KOPT-K1 (cell line): ENCODE measurements at regions not wholly inside any gene's neighbourhood (a gene's known extent, or its start where the extent isn't known, plus 50 kb on each side); places are given as distances from the start of the nearest gene placed in this dataset.

Source experiments
- H3K27ac ChIP-seq: fragments of 200-600 bp; sonication (generic); 2 replicates; pipeline ENCODE4 v1.5.1; 2016; ENCODE audit warnings: antibody characterized with exemption, mild to moderate bottlenecking, low read depth, low read length; ENCODE audit not compliant: poor library complexity, severe bottlenecking
- H3K36me3 ChIP-seq: fragments of 200-600 bp; sonication (generic); 2 replicates; pipeline ENCODE4 v1.5.1; 2017; ENCODE audit warnings: antibody characterized with exemption, mild to moderate bottlenecking, low read length, moderate library complexity; ENCODE audit not compliant: insufficient read depth
- H3K9me3 ChIP-seq: fragments of 200-600 bp; sonication (generic); 2 replicates; pipeline ENCODE4 v1.5.1; 2017; ENCODE audit warnings: antibody characterized with exemption, low read length, mild to moderate bottlenecking; ENCODE audit not compliant: insufficient read depth, poor library complexity, severe bottlenecking

DNA sequence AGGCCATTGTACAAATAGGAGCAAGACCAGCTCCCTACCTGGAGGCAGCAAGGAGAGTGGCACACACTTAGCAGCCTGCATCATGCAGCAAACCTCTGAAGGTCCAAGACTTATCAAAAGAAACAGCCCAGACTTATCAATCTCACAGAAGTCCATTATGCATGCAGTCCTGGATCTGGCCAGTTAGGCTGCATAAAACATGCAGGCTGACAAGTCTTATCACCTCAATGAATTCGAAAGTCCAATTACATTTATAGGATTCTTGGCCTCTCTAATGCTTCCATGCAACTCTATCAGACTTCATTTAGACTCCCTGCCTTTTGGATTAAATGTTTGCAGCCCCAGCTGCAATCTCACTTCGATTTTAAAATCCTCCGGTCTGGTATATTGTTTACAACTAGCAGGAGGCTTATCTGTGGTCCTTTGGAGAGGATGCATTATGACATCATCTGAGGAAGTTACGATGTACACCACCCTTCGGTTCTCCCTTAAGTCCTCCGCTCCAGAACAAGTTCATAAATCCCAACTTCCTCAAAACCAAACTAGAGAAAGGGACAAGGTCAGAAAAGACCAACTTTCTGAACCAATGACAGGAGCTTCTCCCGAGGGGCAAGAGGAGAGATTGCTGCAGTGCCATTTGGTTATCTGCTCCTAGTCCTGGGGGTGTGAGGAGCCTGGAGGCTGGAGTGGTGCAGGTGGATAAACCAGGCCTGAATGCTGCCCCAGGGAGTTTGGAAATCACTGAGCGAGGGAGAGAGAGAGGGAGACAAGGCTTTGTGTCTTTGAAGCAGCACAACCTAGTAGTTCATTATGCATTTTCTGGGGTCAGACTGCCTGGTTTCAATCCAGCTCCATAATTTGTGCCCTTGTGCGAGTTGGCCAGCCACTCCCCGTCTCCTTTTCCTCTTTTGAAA lies 313.9 kb downstream of the TLE1 start:
- H3K36me3 ChIP-seq: no peaks in the 10 kb centered on the region
- no peaks in the 10 kb centered on the region for H3K9me3 ChIP-seq
- no peak overlapping the region for H3K27ac ChIP-seq

DNA sequence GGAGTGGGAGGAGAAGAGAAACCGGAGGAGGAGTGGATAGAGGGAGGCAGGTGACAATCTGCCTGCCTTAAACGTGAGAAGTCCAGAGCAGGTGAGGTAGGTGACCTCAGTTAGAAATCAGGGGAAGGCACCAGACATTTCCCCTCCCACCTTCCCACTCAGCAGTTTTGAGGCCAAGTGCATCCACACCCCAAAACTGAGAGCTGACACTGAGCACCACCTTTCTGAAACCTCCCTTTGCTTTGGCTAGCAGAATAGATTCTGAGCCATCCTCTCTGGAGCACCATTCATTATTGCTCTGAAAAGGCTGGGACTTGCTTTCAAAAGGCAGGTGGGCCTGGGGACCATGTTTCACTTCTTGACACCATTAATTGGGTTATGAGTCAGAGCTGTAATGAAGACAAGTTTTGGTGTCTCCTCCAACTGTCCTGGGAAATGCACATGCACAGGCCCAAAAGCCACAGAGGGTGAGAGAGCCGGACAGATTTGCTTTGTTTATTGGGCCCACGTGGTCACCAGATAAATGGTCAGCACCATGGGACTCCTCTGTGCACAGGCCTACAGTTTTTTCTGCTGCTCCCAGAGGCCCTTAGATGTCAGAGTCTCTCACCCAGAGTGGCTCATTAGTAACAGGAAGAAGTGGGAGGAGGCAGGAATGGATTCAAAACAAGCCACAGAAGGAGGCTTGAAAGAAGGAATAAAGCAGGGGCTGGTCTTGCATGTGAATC lies 314.7 kb downstream of the TLE1 start:
- Histone ChIP-seq H3K9me3 (no peaks in the 10 kb centered on the region), H3K36me3 (no peaks in the 10 kb centered on the region), H3K27ac (no peak overlapping the region)

DNA sequence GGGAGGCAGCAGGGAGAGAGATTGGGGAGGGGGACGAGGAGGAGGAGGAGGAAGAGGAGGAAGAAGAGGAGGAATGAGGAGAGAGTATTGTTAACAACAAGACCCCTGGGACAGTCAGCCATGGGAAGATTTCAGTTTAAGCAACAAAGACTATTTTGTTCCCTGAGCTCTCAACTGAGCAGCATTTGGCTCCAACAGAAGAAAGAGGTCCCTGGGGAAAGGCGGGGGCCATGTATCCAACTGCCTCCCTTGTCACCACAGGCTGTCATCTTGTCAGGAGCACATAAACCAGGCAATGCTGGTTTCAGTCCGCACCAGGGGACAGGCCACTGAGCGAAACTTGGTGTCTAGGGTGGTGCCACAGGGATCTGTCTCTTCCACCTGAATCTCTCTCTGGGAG lies 316.1 kb downstream of the TLE1 start:
- H3K36me3 ChIP-seq: no peaks in the 10 kb centered on the region
- no peak overlapping the region for H3K27ac ChIP-seq

DNA sequence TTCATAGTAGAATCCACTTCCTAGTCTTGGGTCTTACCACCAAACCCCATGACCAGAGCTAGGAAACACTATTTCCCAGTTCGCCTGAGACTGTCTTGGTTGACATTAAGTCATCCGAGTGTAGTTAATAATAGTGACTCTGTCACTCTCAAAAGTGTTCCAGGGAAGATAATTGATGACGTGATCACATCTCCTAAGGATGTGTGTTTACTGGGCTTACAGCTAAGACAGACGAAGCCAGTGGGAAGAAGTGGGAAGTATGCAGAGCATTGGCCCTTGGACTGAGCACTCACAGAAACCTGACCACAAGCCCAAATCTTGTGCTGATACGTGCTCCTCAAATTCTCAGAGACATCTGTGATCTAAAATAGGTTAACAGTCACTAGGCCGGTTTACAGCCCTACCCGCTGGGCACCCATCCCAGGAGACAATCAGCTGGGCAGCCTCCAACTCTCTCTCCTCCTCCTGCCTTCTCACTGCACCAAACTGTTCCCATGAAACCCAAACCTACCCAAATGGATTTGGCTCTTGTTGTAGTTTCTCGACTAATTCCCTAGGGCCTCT lies 316.6 kb downstream of the TLE1 start:
- no peak overlapping the region for H3K27ac ChIP-seq
- no peaks in the 10 kb centered on the region for H3K36me3 ChIP-seq
- H3K9me3 ChIP-seq: no peaks in the 10 kb centered on the region

More for the DNA sequence above, 316.1 kb downstream of the TLE1 start:
- H3K9me3 ChIP-seq: no peaks in the 10 kb centered on the region

DNA sequence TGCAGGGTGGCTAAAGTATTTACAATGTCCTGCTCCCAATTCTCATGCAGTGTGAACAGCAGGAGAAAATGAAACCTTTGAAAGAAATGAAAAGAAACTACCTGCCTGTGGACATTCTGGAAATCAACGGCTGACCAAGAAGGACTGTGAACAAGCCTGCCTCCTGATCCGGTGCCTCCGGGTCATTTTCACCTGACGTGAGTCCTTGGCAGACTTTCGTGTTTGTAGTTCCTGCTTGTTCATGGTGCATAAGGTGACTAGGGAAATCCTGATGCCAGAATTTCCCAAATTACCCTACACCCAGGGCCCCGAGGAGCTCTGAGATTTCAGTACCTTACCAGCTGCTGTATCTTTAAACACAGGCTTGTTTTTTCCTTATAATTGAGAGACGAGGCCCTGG lies 317.5 kb downstream of the TLE1 start:
- Histone ChIP-seq H3K36me3 (no peaks in the 10 kb centered on the region), H3K9me3 (no peaks in the 10 kb centered on the region), H3K27ac (no peak overlapping the region)

DNA sequence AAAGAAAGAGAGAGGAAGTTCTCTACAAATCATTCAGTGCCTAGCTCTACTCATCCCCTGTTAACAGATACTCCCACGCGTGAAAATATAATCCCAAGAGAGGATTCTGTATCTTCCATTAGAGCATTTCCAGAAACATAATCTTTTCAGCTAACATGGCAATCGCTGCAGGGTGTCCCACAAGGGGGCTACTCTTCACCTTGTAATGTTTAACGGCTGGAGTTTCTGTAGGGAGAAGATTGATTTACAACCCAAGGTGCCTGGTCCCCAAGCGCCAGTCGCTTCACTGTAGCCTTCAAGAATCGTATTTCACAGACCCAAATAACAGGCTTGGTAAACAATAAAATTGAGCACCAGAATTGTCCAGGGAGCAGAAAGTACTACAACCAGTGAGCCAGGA lies 318.7 kb downstream of the TLE1 start:
- no peak overlapping the region for H3K27ac ChIP-seq
- H3K9me3 ChIP-seq: no peaks in the 10 kb centered on the region
- H3K36me3 ChIP-seq: no peaks in the 10 kb centered on the region

DNA sequence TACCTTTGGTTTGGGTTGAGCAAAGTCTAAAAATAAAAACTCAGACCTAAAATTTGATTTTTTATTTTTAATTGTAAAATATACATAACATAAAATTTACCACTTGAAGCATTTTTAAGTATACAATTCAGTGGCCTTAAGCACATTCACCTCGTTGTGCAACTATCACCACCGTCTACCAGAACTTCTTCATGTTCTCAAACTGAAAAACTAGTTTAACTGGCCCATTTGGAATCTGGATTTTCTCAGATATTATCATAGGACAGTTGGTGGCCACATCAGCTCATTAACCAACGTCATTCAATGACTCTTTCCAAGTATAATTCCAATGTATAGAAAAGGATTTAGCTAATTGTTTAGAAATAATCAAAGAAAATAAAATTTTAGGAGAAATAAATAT lies 319.3 kb downstream of the TLE1 start:
- Histone ChIP-seq H3K36me3 (no peaks in the 10 kb centered on the region), H3K9me3 (no peaks in the 10 kb centered on the region), H3K27ac (no peak overlapping the region)

DNA sequence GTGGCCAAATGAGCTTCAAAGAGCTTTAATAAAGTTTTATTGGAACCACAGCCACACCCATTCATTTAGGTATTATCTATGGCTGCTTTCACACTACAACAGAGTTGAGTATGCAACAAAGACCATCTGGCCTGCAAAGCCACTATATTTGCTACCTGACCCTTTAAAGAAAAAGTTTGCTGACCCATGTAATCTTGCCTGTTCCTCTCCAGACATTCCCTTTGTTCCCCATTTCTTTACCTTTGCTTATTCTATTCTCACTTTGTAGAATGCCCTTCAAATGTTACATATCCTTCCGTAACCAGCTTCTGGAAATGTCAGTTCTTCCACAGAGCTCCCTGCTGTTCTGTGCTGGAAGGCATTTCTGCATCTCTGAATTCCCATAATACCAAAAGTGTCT lies 320.2 kb downstream of the TLE1 start:
- no peaks in the 10 kb centered on the region for H3K9me3 ChIP-seq
- no peak overlapping the region for H3K27ac ChIP-seq
- no peaks in the 10 kb centered on the region for H3K36me3 ChIP-seq

DNA sequence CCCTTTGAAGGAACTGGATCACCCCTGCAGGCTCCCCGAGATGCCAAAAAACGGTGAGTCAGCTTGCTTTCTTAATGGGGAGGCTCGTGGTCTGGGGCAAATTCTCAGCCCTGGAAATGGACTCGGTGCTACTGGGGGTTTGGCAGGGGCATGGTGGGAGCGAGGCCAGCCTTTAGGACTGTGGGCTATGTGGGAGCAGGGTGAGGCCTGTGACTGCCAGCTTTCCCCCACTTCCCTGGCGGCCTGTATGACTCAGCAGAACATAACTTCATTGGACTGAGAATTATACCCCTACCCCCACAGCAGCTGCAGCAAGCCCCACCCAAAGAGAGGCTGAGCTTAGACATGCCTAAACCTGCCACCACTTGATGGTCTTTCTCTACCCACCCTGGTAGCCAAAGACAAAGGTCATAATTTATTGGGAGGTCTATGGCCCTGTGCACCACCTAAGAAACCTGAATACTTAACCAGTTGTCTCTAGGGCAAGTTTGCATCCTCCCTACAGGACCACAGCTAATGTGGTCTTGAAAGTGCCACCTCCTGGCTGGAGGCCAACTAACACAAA lies 325.3 kb downstream of the TLE1 start:
- Histone ChIP-seq H3K27ac (no peak overlapping the region), H3K9me3 (no peaks in the 10 kb centered on the region), H3K36me3 (no peaks in the 10 kb centered on the region)

DNA sequence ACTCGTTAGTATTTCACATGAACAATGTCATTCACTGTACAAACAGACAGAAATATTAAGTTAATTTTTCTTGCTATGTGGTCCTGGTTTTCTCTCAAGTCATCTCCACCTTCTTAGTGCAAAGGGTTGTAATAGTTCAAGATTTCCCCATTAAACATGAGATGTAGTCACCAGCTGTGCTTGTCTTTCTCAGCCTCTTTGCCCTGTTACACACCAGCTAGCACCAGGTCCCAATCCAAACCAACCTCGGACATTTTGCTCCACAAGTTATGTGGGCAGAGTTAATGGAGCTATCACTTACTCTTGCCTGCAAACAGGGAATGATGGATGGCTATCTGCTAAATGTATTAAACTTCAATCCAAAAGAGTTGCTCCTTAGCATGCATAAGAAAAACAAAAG lies 328.1 kb downstream of the TLE1 start:
- no peaks in the 10 kb centered on the region for H3K9me3 ChIP-seq
- H3K27ac ChIP-seq: no peak overlapping the region
- no peaks in the 10 kb centered on the region for H3K36me3 ChIP-seq

DNA sequence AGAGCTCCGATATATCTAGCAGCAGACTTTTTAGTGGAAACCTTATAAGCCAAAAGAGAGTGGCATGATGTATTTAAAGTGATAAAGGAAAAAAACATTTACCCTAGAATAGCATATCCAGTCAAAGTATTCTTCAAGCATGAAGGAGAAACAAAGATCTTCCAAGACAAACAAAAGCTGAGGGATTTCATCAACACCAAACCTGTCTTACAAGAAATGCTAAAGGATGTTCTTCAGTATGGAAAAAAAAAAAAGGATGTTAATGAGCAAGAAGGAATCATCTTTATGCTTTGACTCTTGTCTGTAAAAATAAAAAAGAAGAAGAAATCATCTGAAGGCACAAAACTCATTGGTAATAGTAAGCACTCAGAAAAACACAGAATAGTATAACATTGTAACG lies 338.2 kb downstream of the TLE1 start:
- Histone ChIP-seq H3K36me3 (no peaks in the 10 kb centered on the region), H3K27ac (no peak overlapping the region), H3K9me3 (no peaks in the 10 kb centered on the region)

DNA sequence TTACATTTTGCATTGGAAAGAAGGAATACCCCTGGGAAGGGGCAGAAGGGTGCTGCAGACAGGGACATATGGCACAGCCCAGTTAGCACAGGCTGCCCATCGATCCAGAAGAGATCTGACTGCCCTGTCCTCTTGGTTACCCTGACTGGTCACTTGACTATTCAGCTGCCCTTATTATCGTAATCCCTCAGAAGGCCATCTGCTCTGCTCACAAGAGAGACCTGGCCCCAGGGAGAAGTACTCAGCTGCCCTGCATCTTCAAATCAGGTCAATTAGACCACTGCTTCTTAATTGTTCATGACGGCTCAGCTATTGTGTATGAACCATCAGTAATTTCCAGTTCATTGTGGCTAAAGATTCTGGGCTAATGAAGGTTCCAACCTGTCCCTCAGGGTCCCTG lies 345.0 kb downstream of the TLE1 start:
- Histone ChIP-seq H3K27ac (no peak overlapping the region), H3K9me3 (no peaks in the 10 kb centered on the region), H3K36me3 (no peaks in the 10 kb centered on the region)

DNA sequence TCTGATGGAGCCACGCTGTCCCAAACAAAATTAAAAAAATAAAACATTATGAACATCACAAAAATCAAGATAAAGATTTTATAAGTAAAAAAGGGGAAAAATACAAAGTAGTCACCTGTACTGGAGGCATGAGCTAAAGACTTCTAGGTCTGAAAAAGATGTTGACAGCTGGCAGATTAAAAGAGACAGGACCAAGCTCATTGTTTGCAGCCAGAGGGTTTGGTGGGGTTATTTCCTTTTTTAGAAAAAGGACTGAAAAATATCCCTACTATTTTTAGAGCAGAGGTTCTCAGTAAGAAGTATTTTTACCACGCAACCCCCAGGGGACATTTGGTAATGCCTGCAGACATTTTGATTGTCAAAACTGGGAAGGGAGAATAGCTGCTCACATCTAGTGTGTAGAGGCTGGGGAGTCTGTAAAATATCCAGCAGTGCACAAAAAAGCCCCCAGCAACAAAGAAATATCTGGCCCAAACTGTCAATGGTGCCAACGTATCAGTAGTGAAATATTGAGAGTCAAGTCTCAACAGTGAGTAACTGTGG lies 353.4 kb downstream of the TLE1 start:
- Histone ChIP-seq H3K9me3 (peaks cover 13% of the 10 kb centered on the region), H3K27ac (no peak overlapping the region), H3K36me3 (no peaks in the 10 kb centered on the region)

DNA sequence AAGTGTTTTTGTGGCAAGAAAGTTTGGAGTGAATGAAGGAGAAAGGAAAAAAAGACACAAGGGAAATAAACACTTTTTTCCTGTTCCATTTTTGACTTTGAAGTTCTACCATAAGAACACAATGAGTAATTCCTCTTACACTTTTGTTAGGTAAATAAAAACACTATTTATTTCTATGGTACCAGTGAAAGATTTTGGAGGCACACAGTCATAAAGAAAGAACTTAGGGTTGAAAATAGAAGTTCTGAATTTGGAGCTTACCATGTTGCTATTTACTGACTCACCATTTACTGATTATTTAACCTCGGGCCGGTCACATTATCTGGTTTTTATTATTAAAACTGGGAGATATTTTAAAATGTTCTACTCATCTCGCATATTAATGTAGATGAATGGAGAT lies 367.8 kb downstream of the TLE1 start:
- Histone ChIP-seq H3K9me3 (no peaks in the 10 kb centered on the region), H3K27ac (no peak overlapping the region), H3K36me3 (no peaks in the 10 kb centered on the region)

DNA sequence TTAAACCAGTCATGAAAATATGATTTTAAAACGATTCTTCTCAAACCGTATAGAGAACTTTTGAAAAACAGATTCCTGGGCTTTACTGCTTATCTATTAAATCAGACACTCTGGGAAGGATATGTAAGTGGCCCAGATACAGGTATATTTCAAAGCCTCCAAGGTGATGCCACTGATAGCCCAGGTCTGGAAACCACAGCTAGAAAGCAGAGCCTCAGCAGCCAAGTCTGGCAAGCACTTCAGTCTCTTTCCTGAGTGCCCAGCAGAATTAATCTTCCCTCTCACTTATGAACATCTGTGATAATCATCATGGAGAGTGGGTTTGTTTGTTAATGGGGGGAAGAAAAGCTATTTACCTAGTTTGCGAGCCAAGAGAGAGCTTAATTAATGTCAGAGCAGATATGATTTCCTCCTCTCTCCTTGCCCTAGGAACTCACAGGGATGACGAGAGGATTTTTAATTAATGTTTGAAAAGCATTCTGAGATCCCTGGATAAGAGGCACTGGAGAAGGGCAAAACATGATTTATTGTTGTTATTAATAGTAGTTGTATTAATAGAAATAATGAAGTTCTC lies 368.4 kb downstream of the TLE1 start:
- Histone ChIP-seq H3K27ac (no peak overlapping the region), H3K36me3 (no peaks in the 10 kb centered on the region), H3K9me3 (peaks cover 3% of the 10 kb centered on the region)
